NB4 (cell line): ENCODE measurements at regions not wholly inside any gene's neighbourhood (a gene's known extent, or its start where the extent isn't known, plus 50 kb on each side); places are given as distances from the start of the nearest gene placed in this dataset.

Experiments used
- DNase-seq: peaks from one replicate; pipeline ENCODE4 v3.0.0; 2010; ENCODE audit warnings: low read depth
- H3K4me3 ChIP-seq: one replicate; pipeline ENCODE4 v1.5.1; 2011; ENCODE audit warnings: mild to moderate bottlenecking, low read depth, low read length, moderate library complexity
- MYC ChIP-seq: IDR thresholded peaks from 2 replicates; pipeline ENCODE4 v1.6.1; 2011; ENCODE audit warnings: low read depth, low read length
- POLR2A ChIP-seq: IDR thresholded peaks from 2 replicates; pipeline ENCODE4 v1.6.1; 2011; ENCODE audit warnings: mild to moderate bottlenecking; ENCODE audit not compliant: insufficient read length; ENCODE audit errors: extremely low read depth
- TF ChIP-seq, protein P1 (sequence below): IDR thresholded peaks from 2 replicates; pipeline ENCODE4 v1.6.1; 2011; ENCODE audit warnings: low read depth, low read length
- TF ChIP-seq, protein P2 (sequence below): IDR thresholded peaks from one replicate; pipeline ENCODE4 v1.5.1; 2012; ENCODE audit warnings: low read depth, low read length

GRCh38 chr11:116170526-116171120 is 602.2 kb downstream of the BUD13 start:
- DNase-seq = peak; percentile 6
- TF ChIP-seq, protein P1, sequence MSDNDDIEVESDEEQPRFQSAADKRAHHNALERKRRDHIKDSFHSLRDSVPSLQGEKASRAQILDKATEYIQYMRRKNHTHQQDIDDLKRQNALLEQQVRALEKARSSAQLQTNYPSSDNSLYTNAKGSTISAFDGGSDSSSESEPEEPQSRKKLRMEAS = no peak
- TF ChIP-seq MYC (no peak), POLR2A (no peak)
- TF ChIP-seq, protein P2, sequence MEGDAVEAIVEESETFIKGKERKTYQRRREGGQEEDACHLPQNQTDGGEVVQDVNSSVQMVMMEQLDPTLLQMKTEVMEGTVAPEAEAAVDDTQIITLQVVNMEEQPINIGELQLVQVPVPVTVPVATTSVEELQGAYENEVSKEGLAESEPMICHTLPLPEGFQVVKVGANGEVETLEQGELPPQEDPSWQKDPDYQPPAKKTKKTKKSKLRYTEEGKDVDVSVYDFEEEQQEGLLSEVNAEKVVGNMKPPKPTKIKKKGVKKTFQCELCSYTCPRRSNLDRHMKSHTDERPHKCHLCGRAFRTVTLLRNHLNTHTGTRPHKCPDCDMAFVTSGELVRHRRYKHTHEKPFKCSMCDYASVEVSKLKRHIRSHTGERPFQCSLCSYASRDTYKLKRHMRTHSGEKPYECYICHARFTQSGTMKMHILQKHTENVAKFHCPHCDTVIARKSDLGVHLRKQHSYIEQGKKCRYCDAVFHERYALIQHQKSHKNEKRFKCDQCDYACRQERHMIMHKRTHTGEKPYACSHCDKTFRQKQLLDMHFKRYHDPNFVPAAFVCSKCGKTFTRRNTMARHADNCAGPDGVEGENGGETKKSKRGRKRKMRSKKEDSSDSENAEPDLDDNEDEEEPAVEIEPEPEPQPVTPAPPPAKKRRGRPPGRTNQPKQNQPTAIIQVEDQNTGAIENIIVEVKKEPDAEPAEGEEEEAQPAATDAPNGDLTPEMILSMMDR = peak; percentile 31
- H3K4me3 ChIP-seq = no peak overlapping the region

GRCh38 chr11:116169776-116170175 is 603.0 kb downstream of the BUD13 start:
- DNase-seq = no peak
- no peak overlapping the region for H3K4me3 ChIP-seq
- TF ChIP-seq, protein P1 = no peak
- TF ChIP-seq, protein P2 = no peak
- TF ChIP-seq MYC (no peak), POLR2A (no peak)

DNA sequence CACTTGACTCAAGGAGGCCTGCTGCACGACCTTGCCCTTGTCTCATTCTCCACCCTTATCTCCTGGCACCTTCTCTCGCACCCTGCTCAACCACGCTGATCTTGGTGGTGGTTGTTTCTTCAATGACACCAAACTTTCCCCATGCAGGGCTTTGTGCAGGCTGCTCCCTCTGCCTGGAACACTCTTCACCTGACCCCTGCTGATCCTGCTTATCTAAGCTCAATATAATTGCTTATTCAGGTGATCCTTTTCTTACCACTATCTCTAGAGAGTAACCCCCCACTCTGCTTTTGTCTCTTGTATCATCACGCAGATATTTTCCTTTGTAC is 604.4 kb downstream of the BUD13 start:
- H3K4me3 ChIP-seq = no peak overlapping the region
- no peak for DNase-seq
- TF ChIP-seq, protein P2 = no peak
- TF ChIP-seq, protein P1 = no peak
- TF ChIP-seq POLR2A (no peak), MYC (no peak)

- H3K4me3 ChIP-seq = no peak overlapping the region
- TF ChIP-seq MYC (no peak), POLR2A (no peak)
- TF ChIP-seq, protein P2 = no peak
- TF ChIP-seq, protein P1 = no peak
- DNase-seq = no peak
Measured at GRCh38 chr11:116167706-116168458, 604.9 kb downstream of the BUD13 start.

GRCh38 chr11:116166573-116167465 is 606.0 kb downstream of the BUD13 start:
- DNase-seq = no peak
- TF ChIP-seq MYC (no peak), POLR2A (no peak)
- TF ChIP-seq, protein P2 = no peak
- TF ChIP-seq, protein P1 = no peak
- H3K4me3 ChIP-seq = no peak overlapping the region
